ENCODE measurements at regions not wholly inside any gene's neighbourhood (a gene's known extent, or its start where the extent isn't known, plus 50 kb on each side); places are given as distances from the start of the nearest gene placed in this dataset.

- Histone ChIP-seq H3K27me3 (ENCODE audit: insufficient read depth, low read length, poor library complexity) (no peaks in the 10 kb centered on the region), H3K4me1 (ENCODE audit: insufficient read depth, low read length) (no peaks in the 10 kb centered on the region), H3K27ac (ENCODE audit: low read length) (no peak overlapping the region), H3K9me3 (ENCODE audit: insufficient read depth, low read length, severe bottlenecking) (no peaks in the 10 kb centered on the region), H2AFZ (ENCODE audit: low read depth, low read length) (no peak overlapping the region), H4K20me1 (ENCODE audit: insufficient read depth, low read length) (no peaks in the 10 kb centered on the region), H3K4me3 (ENCODE audit: low read depth in 1 of 2, low read length in 2 of 2) (no peak overlapping the region), H3K36me3 (ENCODE audit: insufficient read depth, low read length) (no peaks in the 10 kb centered on the region), H3K79me2 (ENCODE audit: insufficient read depth, low read length) (no peaks in the 10 kb centered on the region), H3K9ac (ENCODE audit: low read depth, low read length) (no peak overlapping the region), H3K4me2 (ENCODE audit: insufficient read depth, low read length) (no peak overlapping the region)
- TF ChIP-seq CTCF (IDR thresholded peaks at IDR 0.05; ENCODE audit: borderline replicate concordance, extremely low read depth, low read length, poor library complexity, severe bottlenecking), result no peak
- TF ChIP-seq EZH2 (IDR thresholded peaks at IDR 0.05; ENCODE audit: borderline replicate concordance, low read depth, low read length, severe bottlenecking), result no peak
- no peak for DNase-seq
- no peak for ATAC-seq (ENCODE audit: insufficient read depth, low read depth)
Observed at GRCh38 chr1:76021846-76022245, 52.7 kb upstream of the ST6GALNAC3 start.

GRCh38 chr1:76023669-76024435 is 50.7 kb upstream of the ST6GALNAC3 start:
- no peak for DNase-seq
- Histone ChIP-seq H3K9me3 (ENCODE audit: insufficient read depth, low read length, severe bottlenecking) (no peaks in the 10 kb centered on the region), H4K20me1 (ENCODE audit: insufficient read depth, low read length) (no peaks in the 10 kb centered on the region), H3K9ac (ENCODE audit: low read depth, low read length) (no peak overlapping the region), H3K4me2 (ENCODE audit: insufficient read depth, low read length) (no peak overlapping the region), H2AFZ (ENCODE audit: low read depth, low read length) (no peak overlapping the region), H3K4me3 (ENCODE audit: low read depth in 1 of 2, low read length in 2 of 2) (no peak overlapping the region), H3K36me3 (ENCODE audit: insufficient read depth, low read length) (no peaks in the 10 kb centered on the region), H3K79me2 (ENCODE audit: insufficient read depth, low read length) (no peaks in the 10 kb centered on the region), H3K27me3 (ENCODE audit: insufficient read depth, low read length, poor library complexity) (no peaks in the 10 kb centered on the region), H3K27ac (ENCODE audit: low read length) (no peak overlapping the region), H3K4me1 (ENCODE audit: insufficient read depth, low read length) (no peaks in the 10 kb centered on the region)
- no peak for ATAC-seq (ENCODE audit: insufficient read depth, low read depth)
- TF ChIP-seq CTCF (IDR thresholded peaks at IDR 0.05; ENCODE audit: borderline replicate concordance, extremely low read depth, low read length, poor library complexity, severe bottlenecking) (no peak), EZH2 (IDR thresholded peaks at IDR 0.05; ENCODE audit: borderline replicate concordance, low read depth, low read length, severe bottlenecking) (no peak)

Data from DND-41 (cell line).